GM18868 (cell line): ENCODE measurements at regions not wholly inside any gene's neighbourhood (a gene's known extent, or its start where the extent isn't known, plus 50 kb on each side); places are given as distances from the start of the nearest gene placed in this dataset.

Source experiments
- ATAC-seq: cut with Tn5 transposase; IDR thresholded peaks from one replicate; pipeline ENCODE4 v1.9.1; 2021; ENCODE audit warnings: mild to moderate bottlenecking, moderate library complexity; ENCODE audit not compliant: unreplicated experiment

- no peak for ATAC-seq
Observed at GRCh38 chr2:29974086-29974485, 52.7 kb upstream of the ALK start.

- no peak for ATAC-seq
Observed at GRCh38 chr2:29977284-29977683, 55.9 kb upstream of the ALK start.

- ATAC-seq: no peak
Observed at GRCh38 chr2:29981402-29981801, 60.0 kb upstream of the ALK start.

DNA sequence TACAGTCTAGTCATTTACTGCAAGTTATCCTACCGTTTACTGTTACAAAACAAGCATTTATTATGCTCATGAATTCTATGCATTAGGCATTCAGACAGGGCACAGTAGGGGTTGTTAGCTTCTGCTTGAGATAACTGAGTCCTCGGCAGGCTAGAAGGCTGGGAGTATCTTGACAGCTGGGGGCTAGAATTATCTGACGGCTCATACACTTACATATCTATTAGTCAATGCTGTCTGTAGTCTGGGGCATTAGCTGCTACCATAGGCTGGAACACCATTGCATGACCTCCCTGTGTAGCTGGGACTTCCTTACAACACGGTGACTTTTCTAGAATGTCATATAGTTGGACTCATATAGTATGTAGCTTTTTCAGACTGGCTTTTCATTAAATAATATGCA, 61.9 kb upstream of the ALK start:
- ATAC-seq: no peak

DNA sequence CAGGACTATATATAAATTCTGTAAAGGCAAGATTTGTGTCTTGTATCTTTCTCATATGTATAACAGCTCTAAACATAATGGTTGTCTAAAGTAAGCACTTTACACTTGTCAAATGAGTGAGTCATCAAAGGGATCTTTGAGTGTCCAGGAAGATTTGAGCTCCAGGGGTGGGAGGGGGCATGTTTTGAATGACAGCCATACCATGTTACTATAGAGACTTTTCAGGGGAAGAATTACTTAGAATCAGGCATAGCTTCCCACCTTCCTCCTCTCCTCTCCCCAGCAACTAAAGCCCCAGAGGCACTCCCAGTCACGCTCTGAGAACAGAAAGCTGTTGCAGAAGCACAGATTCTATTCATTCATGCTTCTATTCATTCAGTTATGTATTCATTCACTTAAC, 65.8 kb upstream of the ALK start:
- no peak for ATAC-seq

GRCh38 chr2:29990129-29990528, 68.7 kb upstream of the ALK start:
- no peak for ATAC-seq

DNA sequence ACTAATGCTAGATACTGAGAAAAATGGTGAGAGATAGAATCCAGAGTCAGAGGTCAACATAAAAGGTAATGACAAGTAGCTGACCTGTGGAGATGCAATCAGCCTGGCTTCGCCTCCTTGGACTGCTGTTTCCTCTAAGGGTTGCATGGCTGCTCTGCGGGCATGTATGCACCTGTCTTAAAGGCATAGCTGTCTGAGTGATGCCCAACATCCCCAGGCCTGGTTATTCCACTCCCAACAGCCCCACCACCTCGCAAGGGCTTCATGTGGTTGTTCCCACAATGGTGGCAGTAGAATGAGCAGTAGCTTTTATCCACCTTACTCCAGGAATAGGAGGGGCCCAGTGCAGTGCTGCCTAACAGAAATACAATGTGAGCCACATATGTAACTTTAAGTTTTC, 69.7 kb upstream of the ALK start:
- ATAC-seq: no peak

- ATAC-seq: no peak
Observed at GRCh38 chr2:29995241-29995640, 73.9 kb upstream of the ALK start.

GRCh38 chr2:30003128-30003527, 81.7 kb upstream of the ALK start:
- ATAC-seq: no peak

DNA sequence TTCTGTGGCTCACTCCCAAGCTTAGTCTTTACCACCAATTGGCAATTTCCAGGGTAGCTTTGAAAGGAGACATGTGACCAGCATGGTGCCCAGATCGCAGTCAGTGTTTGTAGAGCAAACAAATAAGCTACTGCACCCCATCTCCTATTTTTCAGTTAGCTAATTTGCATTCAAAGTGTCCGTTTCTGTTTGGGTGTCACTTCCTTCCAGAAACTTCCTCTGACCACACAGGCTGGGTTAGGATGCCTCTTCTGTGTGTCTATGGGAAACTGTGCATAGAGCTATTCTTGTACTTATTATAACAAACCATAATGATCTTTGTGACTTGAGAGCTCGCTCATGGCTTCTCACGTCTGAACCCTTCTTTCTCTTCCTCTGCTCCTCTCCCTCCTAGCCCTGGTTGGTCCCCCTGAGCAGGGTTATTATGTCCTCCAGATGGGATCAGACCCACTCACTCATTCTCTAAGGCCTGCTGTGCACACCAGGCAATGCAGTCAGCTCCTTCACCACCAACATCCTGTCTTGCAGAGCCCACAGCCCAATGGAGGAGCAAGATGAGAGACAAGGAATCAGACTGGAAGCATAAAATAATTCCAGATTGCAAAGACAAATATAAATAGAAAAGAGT, 101.2 kb upstream of the ALK start:
- ATAC-seq: no peak

- no peak for ATAC-seq
Observed at GRCh38 chr2:30024281-30024680, 102.9 kb upstream of the ALK start.

DNA sequence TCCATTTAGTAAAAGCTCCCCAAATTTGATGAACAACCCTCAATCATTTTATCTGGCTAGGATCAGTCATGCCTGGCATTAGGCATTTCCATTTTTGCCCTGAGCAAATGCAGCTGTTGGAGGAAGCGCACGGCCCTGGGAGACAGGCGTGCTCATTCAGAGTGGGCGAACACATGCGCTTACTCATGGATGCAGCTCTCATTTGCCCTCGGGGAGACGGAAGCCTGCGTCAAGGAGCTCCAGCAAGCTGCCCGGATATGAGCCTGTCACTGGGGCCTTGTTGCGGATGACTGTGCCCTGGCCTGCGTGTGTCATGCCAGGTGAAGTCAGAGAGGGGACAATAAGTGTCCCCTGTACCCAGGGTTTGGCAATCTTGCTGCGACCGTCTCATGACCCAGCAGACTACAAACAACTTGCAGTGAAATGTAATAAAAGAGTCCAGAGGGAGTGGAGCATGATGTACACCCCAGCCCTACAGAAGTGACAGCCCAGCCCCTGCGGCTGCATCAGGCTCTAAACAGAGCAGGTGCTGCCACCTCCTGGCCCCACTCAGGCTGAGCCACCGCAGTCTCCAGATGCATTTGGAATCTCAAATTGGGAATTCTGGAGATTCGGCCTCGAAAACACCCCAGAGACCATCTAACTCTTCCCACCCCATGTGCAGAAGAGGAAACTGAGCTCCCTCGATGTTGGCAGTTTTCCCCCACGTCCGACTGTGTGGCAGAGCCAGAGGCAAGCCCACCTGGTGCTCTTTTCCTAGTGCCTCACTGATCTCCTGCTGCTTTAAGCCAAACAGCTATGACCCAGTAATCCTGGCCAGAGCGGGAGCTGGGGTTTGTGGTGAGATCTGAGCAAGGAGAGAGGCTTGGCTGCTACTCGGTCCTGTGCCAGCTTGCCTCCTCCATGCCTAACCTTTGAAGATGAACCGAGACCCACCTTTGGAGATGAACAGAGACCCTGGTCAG, 105.0 kb upstream of the ALK start:
- no peak for ATAC-seq

- ATAC-seq: no peak
Observed at GRCh38 chr2:30029804-30030203, 108.4 kb upstream of the ALK start.

DNA sequence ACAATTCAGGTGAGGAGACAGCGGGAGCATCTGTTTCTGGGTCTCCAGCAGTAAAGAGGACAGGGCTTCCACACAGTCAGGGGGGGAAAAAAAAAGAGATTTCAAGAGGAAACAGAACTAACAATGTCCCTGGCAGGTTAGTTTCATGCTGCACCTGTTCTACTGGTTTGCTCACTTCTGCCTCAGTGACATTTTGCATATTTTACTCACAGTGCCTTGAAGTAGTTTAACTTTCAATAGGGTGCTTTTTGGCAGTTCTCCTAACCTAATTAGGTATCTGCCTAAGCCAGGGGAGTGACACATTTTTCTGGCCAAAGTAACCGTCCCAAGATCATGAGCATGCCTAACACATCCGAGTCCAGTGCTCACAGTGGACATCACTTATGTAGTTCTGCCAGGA, 109.0 kb upstream of the ALK start:
- no peak for ATAC-seq

- no peak for ATAC-seq
Observed at GRCh38 chr2:30031184-30031583, 109.8 kb upstream of the ALK start.

- no peak for ATAC-seq
Observed at GRCh38 chr2:30034052-30034775, 112.6 kb upstream of the YPEL5 start.

GRCh38 chr2:30037016-30037415, 109.8 kb upstream of the YPEL5 start:
- ATAC-seq: no peak

GRCh38 chr2:30038419-30038818, 108.4 kb upstream of the YPEL5 start:
- ATAC-seq: no peak

- ATAC-seq: no peak
Observed at GRCh38 chr2:30039101-30039500, 107.7 kb upstream of the YPEL5 start.

- no peak for ATAC-seq
Observed at GRCh38 chr2:30040147-30040546, 106.7 kb upstream of the YPEL5 start.

GRCh38 chr2:30041884-30042283, 104.9 kb upstream of the YPEL5 start:
- ATAC-seq: no peak

GRCh38 chr2:30046396-30046795, 100.4 kb upstream of the YPEL5 start:
- no peak for ATAC-seq
